ENCODE measurements at regions not wholly inside any gene's neighbourhood (a gene's known extent, or its start where the extent isn't known, plus 50 kb on each side); places are given as distances from the start of the nearest gene placed in this dataset.

DNA sequence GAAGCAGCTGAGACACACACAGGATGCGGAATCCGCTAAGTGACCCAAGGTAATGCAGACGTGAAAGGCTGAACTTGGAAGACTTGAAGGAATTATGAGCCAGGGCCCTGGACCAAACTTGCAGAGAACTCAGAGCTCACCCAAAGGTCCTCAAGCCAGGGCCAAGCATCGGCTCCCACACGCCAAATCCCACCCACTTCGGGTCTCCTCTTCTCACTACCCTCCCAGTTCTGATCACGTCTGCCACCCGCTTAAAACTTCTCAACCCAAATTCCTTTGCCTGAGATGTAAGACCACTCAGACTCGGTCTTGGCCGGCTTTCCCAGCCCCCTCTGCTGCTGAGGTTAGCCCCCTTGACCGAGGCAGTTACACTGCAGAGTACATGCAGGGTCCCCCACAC lies 130.1 kb downstream of the PSMG1 start:
- TF ChIP-seq, protein P1, sequence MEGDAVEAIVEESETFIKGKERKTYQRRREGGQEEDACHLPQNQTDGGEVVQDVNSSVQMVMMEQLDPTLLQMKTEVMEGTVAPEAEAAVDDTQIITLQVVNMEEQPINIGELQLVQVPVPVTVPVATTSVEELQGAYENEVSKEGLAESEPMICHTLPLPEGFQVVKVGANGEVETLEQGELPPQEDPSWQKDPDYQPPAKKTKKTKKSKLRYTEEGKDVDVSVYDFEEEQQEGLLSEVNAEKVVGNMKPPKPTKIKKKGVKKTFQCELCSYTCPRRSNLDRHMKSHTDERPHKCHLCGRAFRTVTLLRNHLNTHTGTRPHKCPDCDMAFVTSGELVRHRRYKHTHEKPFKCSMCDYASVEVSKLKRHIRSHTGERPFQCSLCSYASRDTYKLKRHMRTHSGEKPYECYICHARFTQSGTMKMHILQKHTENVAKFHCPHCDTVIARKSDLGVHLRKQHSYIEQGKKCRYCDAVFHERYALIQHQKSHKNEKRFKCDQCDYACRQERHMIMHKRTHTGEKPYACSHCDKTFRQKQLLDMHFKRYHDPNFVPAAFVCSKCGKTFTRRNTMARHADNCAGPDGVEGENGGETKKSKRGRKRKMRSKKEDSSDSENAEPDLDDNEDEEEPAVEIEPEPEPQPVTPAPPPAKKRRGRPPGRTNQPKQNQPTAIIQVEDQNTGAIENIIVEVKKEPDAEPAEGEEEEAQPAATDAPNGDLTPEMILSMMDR (conservative IDR thresholded peaks at IDR 0.05): no peak
- no peak for TF ChIP-seq EZH2 (IDR thresholded peaks at IDR 0.05; ENCODE audit: low read depth)

All from PC-9 (cell line).